GM23338 (cell line): ENCODE measurements at regions not wholly inside any gene's neighbourhood (a gene's known extent, or its start where the extent isn't known, plus 50 kb on each side); places are given as distances from the start of the nearest gene placed in this dataset.

Experiments used
- ATAC-seq: fragments of 200-7000 bp; cut with Tn5 transposase; 3 replicates; pipeline ENCODE4 v1.9.1; 2020
- DNase-seq: peaks from one replicate; pipeline ENCODE4 v3.0.0-alpha.2; 2015; ENCODE audit warnings: low spot score
- H2AFZ ChIP-seq: fragments of 200-600 bp; sonication (generic); 2 replicates; pipeline ENCODE4 v1.8.0; 2016; ENCODE audit warnings: antibody characterized with exemption, mild to moderate bottlenecking, moderate library complexity
- H3F3A ChIP-seq: fragments of 200-600 bp; sonication (generic); replicated peaks from 2 replicates; pipeline ENCODE4 v1.8.0; 2017; ENCODE audit warnings: antibody characterized with exemption, mixed run types, low read depth
- H3K27ac ChIP-seq: fragments of 200-600 bp; sonication (generic); 2 replicates; pipeline ENCODE4 v1.6.1; 2016; ENCODE audit warnings: low read depth
- H3K27me3 ChIP-seq: fragments of 200-600 bp; sonication (generic); 2 replicates; pipeline ENCODE4 v1.8.0; 2016; ENCODE audit warnings: mild to moderate bottlenecking, mixed run types, moderate library complexity; ENCODE audit not compliant: insufficient read depth
- H3K36me3 ChIP-seq: fragments of 200-600 bp; sonication (generic); 2 replicates; pipeline ENCODE4 v1.8.0; 2016; ENCODE audit warnings: mild to moderate bottlenecking; ENCODE audit not compliant: insufficient read depth
- H3K4me1 ChIP-seq: fragments of 200-600 bp; sonication (generic); 2 replicates; pipeline ENCODE4 v1.8.0; 2016; ENCODE audit warnings: mild to moderate bottlenecking, moderate library complexity; ENCODE audit not compliant: insufficient read depth
- H3K4me2 ChIP-seq: fragments of 200-600 bp; sonication (generic); 2 replicates; pipeline ENCODE4 v1.7.1; 2017; ENCODE audit warnings: mixed run types
- H3K4me3 ChIP-seq: fragments of 200-600 bp; sonication (generic); 2 replicates; pipeline ENCODE4 v1.6.1; 2016; ENCODE audit warnings: mixed run types
- H3K79me2 ChIP-seq: fragments of 200-600 bp; sonication (generic); replicated peaks from 2 replicates; pipeline ENCODE4 v1.8.0; 2017; ENCODE audit warnings: mild to moderate bottlenecking; ENCODE audit not compliant: insufficient read depth
- H3K9me2 ChIP-seq: fragments of 200-600 bp; sonication (generic); 2 replicates; pipeline ENCODE4 v1.8.0; 2017; ENCODE audit not compliant: insufficient read depth
- H4K20me1 ChIP-seq: fragments of 200-600 bp; sonication (generic); replicated peaks from 2 replicates; pipeline ENCODE4 v1.8.0; 2017; ENCODE audit warnings: mild to moderate bottlenecking; ENCODE audit not compliant: insufficient read depth
- H3K27ac Mint-ChIP-seq: 2 replicates; pipeline ENCODE4 v1.8.0; 2020; ENCODE audit warnings: inconsistent platforms, mild to moderate bottlenecking, moderate library complexity, mixed read lengths
- H3K27me3 Mint-ChIP-seq: 3 replicates; pipeline ENCODE4 v1.8.0; 2022; ENCODE audit warnings: low read depth, mild to moderate bottlenecking, moderate library complexity, mixed read lengths, inconsistent platforms; ENCODE audit not compliant: insufficient read depth, poor library complexity
- H3K36me3 Mint-ChIP-seq: 3 replicates; pipeline ENCODE4 v1.8.0; 2021; ENCODE audit warnings: low read depth, mild to moderate bottlenecking, inconsistent platforms, moderate library complexity, mixed read lengths
- H3K4me1 Mint-ChIP-seq: 3 replicates; pipeline ENCODE4 v1.8.0; 2020; ENCODE audit warnings: mild to moderate bottlenecking, inconsistent platforms, mixed read lengths
- H3K4me3 Mint-ChIP-seq: 3 replicates; pipeline ENCODE4 v1.8.0; 2021; ENCODE audit warnings: moderate library complexity, mild to moderate bottlenecking, inconsistent platforms, mixed read lengths
- H3K9me3 Mint-ChIP-seq: 3 replicates; pipeline ENCODE4 v1.8.0; 2020; ENCODE audit warnings: moderate library complexity, mild to moderate bottlenecking, inconsistent platforms, mixed read lengths
- CREB1 ChIP-seq: fragments of 250-450 bp; sonication (Bioruptor Pico); IDR thresholded peaks from 2 replicates; pipeline ENCODE4 v1.5.0; 2020; ENCODE audit warnings: low read depth, mild to moderate bottlenecking, moderate library complexity
- CTCF ChIP-seq, 2 experiments: fragments of 200-600 bp in 1 of 2; sonication (generic) in 1 of 2; conservative IDR thresholded peaks; 2 replicates each; pipeline versions ENCODE4 v1.5.1 to v1.6.1; 2016 to 2017; ENCODE audit warnings: antibody characterized with exemption in 2 of 2, low read depth in 2 of 2, mild to moderate bottlenecking in 2 of 2, moderate library complexity in 1 of 2
- ETS1 ChIP-seq: IDR thresholded peaks from 2 replicates; pipeline ENCODE4 v1.6.1; 2016; ENCODE audit warnings: antibody characterized with exemption
- EZH2 ChIP-seq: fragments of 200-600 bp; sonication (generic); IDR thresholded peaks from one replicate; pipeline ENCODE4 v1.8.0; 2017; ENCODE audit warnings: antibody characterized with exemption, mild to moderate bottlenecking, low read depth; ENCODE audit not compliant: unreplicated experiment
- EZH2phosphoT487 ChIP-seq: fragments of 200-600 bp; sonication (generic); IDR thresholded peaks from one replicate; pipeline ENCODE4 v1.8.1; 2018; ENCODE audit warnings: antibody characterized with exemption; ENCODE audit not compliant: unreplicated experiment
- JUNB ChIP-seq: IDR thresholded peaks from one replicate; pipeline ENCODE4 v1.6.1; 2016; ENCODE audit warnings: antibody characterized with exemption; ENCODE audit not compliant: unreplicated experiment
- NANOG ChIP-seq: IDR thresholded peaks from 2 replicates; pipeline ENCODE4 v1.6.1; 2016; ENCODE audit warnings: antibody characterized with exemption, borderline replicate concordance
- POLR2AphosphoS5 ChIP-seq: IDR thresholded peaks from 2 replicates; pipeline ENCODE4 v1.6.1; 2016; ENCODE audit warnings: antibody characterized with exemption, low read depth
- REST ChIP-seq: IDR thresholded peaks from one replicate; pipeline ENCODE4 v1.6.1; 2018; ENCODE audit warnings: antibody characterized with exemption; ENCODE audit not compliant: unreplicated experiment
- STAT1 ChIP-seq: IDR thresholded peaks from one replicate; pipeline ENCODE4 v1.6.1; 2016; ENCODE audit warnings: antibody characterized with exemption; ENCODE audit not compliant: unreplicated experiment
- ZNF114 ChIP-seq: fragments of 250-450 bp; sonication (Bioruptor Pico); IDR thresholded peaks from 2 replicates; pipeline ENCODE4 v1.5.0; 2020; ENCODE audit warnings: mild to moderate bottlenecking, moderate library complexity
- ZNF331 ChIP-seq: fragments of 250-450 bp; sonication (Bioruptor Pico); IDR thresholded peaks from 2 replicates; pipeline ENCODE4 v1.5.0; 2020; ENCODE audit warnings: low read depth, mild to moderate bottlenecking, moderate library complexity
- ZNF462 ChIP-seq: fragments of 250-450 bp; sonication (Bioruptor Pico); IDR thresholded peaks from 2 replicates; pipeline ENCODE4 v1.5.0; 2020; ENCODE audit warnings: mild to moderate bottlenecking, moderate library complexity

GRCh38 chr9:18056993-18057369, 417.0 kb upstream of the ADAMTSL1 start:
- no peaks in the 10 kb centered on the region for H3K4me1 Mint-ChIP-seq
- ATAC-seq = no peak

More at GRCh38 chr9:18056993-18057369, 417.0 kb upstream of the ADAMTSL1 start:
- Histone ChIP-seq H3K27ac (no peak overlapping the region), H3K9me2 (no peaks in the 10 kb centered on the region), H3K4me2 (no peak overlapping the region), H3K36me3 (no peaks in the 10 kb centered on the region), H2AFZ (no peak overlapping the region), H3F3A (no peaks in the 10 kb centered on the region), H3K27me3 (no peaks in the 10 kb centered on the region), H3K79me2 (no peaks in the 10 kb centered on the region), H3K4me1 (no peaks in the 10 kb centered on the region), H4K20me1 (no peaks in the 10 kb centered on the region), H3K4me3 (no peak overlapping the region)
- Mint-ChIP-seq H3K4me3 (no peak overlapping the region), H3K9me3 (no peaks in the 10 kb centered on the region), H3K36me3 (no peaks in the 10 kb centered on the region), H3K27me3 (peaks cover 2% of the 10 kb centered on the region), H3K27ac (no peak overlapping the region)
- TF ChIP-seq ZNF114 (CRISPR knock-in tag) (no peak), EZH2 (no peak), POLR2AphosphoS5 (no peak), CREB1 (CRISPR knock-in tag) (no peak), JUNB (no peak), EZH2phosphoT487 (no peak), NANOG (no peak), STAT1 (no peak), CTCF (conservative IDR thresholded peaks at IDR 0.05; ENCODE audit: low read depth in 2 of 2) (no peak), REST (no peak), ETS1 (no peak), ZNF462 (CRISPR knock-in tag) (no peak), ZNF331 (no peak)
- DNase-seq = no peak
